OCI-LY3 (cell line): ENCODE measurements at regions not wholly inside any gene's neighbourhood (a gene's known extent, or its start where the extent isn't known, plus 50 kb on each side); places are given as distances from the start of the nearest gene placed in this dataset.

ENCODE experiments used
- H2AFZ ChIP-seq: fragments of 200-600, 300-600 bp; shearing (Covaris generic); 2 replicates; pipeline ENCODE4 v1.6.0; 2014; ENCODE audit warnings: antibody characterized with exemption, low read depth, low read length
- H3K27ac ChIP-seq: fragments of 200-600, 300-600 bp; sonication (generic); 2 replicates; pipeline ENCODE4 v1.5.1; 2014; ENCODE audit warnings: mild to moderate bottlenecking, low read length, moderate library complexity, mixed read lengths
- H3K27me3 ChIP-seq: fragments of 200-600, 300-600 bp; sonication (generic); 2 replicates; pipeline ENCODE4 v1.6.1; 2014; ENCODE audit warnings: low read depth, low read length, mixed read lengths
- H3K36me3 ChIP-seq: fragments of 200-600, 300-600 bp; sonication (generic); replicated peaks from 2 replicates; pipeline ENCODE3; 2014; ENCODE audit warnings: low read depth, low read length, mixed read lengths
- H3K4me1 ChIP-seq: fragments of 300-600, 200-600 bp; sonication (generic); 2 replicates; pipeline ENCODE4 v1.6.1; 2014; ENCODE audit warnings: low read length, mixed read lengths
- H3K4me2 ChIP-seq: fragments of 200-600, 300-600 bp; sonication (generic); 2 replicates; pipeline ENCODE4 v1.6.1; 2014; ENCODE audit warnings: low read length, mixed read lengths
- H3K4me3 ChIP-seq: fragments of 300-600, 200-600 bp; sonication (generic); 2 replicates; pipeline ENCODE4 v1.5.1; 2014; ENCODE audit warnings: antibody characterized with exemption, mild to moderate bottlenecking, low read length, moderate library complexity
- H3K79me2 ChIP-seq: fragments of 300-600, 200-600 bp; shearing (Covaris generic); 2 replicates; pipeline ENCODE4 v1.6.1; 2014; ENCODE audit warnings: mild to moderate bottlenecking, low read length, mixed read lengths
- H3K9ac ChIP-seq: fragments of 300-600, 200-600 bp; shearing (Covaris generic); 2 replicates; pipeline ENCODE4 v1.6.0; 2014; ENCODE audit warnings: mild to moderate bottlenecking, low read length, moderate library complexity
- H3K9me3 ChIP-seq: fragments of 200-600, 300-600 bp; shearing (Covaris generic); 2 replicates; pipeline ENCODE4 v1.6.1; 2014; ENCODE audit warnings: low read length, mixed read lengths; ENCODE audit not compliant: insufficient read depth
- H4K20me1 ChIP-seq: fragments of 200-600, 300-600 bp; sonication (generic); 2 replicates; pipeline ENCODE4 v1.6.1; 2016; ENCODE audit warnings: low read length, mixed read lengths; ENCODE audit not compliant: insufficient read depth
- EZH2phosphoT487 ChIP-seq: fragments of 200-600 bp; shearing (Covaris generic); IDR thresholded peaks from 2 replicates; pipeline ENCODE4 v1.6.1; 2018; ENCODE audit warnings: antibody characterized with exemption, mixed run types, low read depth
- TF ChIP-seq, protein P1 (sequence below): fragments of 200-600, 300-600 bp; sonication (generic); IDR thresholded peaks from 2 replicates; pipeline ENCODE4 v1.5.1; 2014; ENCODE audit warnings: antibody characterized with exemption, low read length, low read depth

DNA sequence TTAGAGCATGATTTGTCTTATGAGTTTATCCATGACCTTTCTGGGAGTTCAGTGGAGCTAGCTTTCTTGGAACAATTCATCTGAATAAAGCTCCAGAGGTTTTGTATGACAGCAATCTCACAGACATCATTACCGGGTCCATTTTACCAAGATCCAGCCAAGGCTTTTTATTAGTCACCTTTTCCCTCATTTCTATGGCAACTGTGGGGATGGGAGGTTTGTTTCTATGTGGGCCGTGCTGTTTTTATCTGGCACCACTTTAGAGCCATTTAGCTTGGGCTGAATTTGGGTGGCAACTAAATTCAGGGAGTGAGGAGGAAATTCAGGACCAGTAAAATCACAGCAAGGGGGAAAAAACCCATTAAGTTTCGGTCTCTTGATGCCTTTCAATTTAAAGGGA lies 245.7 kb downstream of the NSG2 start:
- H3K9me3 ChIP-seq: no peaks in the 10 kb centered on the region
- no peak overlapping the region for H3K4me3 ChIP-seq
- peaks cover 17% of the 10 kb centered on the region; the same call in 1 of the 2 replicates for H3K27me3 ChIP-seq

DNA sequence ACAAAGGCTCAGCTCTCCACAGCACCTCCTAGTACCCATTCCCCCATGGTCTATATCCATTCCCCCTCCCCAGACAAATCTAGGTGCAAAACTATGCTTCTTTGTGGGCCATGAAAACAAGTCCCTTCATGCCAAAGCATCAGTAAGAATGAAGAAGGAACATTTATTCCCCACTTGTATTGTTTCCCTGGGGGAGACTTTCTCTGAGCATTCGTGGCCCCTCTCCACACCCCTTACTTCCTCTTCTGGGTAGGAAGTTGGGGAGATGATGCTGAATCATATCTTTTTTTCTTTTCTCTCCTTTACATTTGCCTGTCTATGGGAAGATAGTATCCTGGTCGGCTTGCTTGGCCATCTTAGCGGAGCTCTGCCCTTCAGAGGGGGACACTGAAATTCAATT lies 246.8 kb downstream of the NSG2 start:
- Histone ChIP-seq H3K4me3 (no peak overlapping the region), H3K27me3 (peaks cover 10% of the 10 kb centered on the region; the same call in 1 of the 2 replicates), H3K4me2 (no peak overlapping the region), H3K36me3 (no peaks in the 10 kb centered on the region), H3K27ac (no peak overlapping the region), H3K4me1 (no peaks in the 10 kb centered on the region), H3K79me2 (no peaks in the 10 kb centered on the region), H3K9ac (no peak overlapping the region), H2AFZ (no peak overlapping the region), H3K9me3 (no peaks in the 10 kb centered on the region), H4K20me1 (no peaks in the 10 kb centered on the region)
- TF ChIP-seq EZH2phosphoT487: no peak
- TF ChIP-seq, protein P1, sequence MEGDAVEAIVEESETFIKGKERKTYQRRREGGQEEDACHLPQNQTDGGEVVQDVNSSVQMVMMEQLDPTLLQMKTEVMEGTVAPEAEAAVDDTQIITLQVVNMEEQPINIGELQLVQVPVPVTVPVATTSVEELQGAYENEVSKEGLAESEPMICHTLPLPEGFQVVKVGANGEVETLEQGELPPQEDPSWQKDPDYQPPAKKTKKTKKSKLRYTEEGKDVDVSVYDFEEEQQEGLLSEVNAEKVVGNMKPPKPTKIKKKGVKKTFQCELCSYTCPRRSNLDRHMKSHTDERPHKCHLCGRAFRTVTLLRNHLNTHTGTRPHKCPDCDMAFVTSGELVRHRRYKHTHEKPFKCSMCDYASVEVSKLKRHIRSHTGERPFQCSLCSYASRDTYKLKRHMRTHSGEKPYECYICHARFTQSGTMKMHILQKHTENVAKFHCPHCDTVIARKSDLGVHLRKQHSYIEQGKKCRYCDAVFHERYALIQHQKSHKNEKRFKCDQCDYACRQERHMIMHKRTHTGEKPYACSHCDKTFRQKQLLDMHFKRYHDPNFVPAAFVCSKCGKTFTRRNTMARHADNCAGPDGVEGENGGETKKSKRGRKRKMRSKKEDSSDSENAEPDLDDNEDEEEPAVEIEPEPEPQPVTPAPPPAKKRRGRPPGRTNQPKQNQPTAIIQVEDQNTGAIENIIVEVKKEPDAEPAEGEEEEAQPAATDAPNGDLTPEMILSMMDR: no peak

More for the DNA sequence above, 245.7 kb downstream of the NSG2 start:
- no peaks in the 10 kb centered on the region for H3K4me1 ChIP-seq
- no peak overlapping the region for H3K27ac ChIP-seq
- H3K36me3 ChIP-seq: no peaks in the 10 kb centered on the region
- no peak overlapping the region for H3K4me2 ChIP-seq
- no peak for TF ChIP-seq EZH2phosphoT487
- TF ChIP-seq, protein P1: no peak
- no peak overlapping the region for H3K9ac ChIP-seq
- H3K79me2 ChIP-seq: no peaks in the 10 kb centered on the region
- H2AFZ ChIP-seq: no peak overlapping the region
- H4K20me1 ChIP-seq: no peaks in the 10 kb centered on the region

- H3K4me2 ChIP-seq: no peak overlapping the region
- no peaks in the 10 kb centered on the region for H3K79me2 ChIP-seq
- peaks cover 10% of the 10 kb centered on the region; the same call in 1 of the 2 replicates for H3K27me3 ChIP-seq
- TF ChIP-seq EZH2phosphoT487: no peak
- TF ChIP-seq, protein P1: no peak
- no peak overlapping the region for H2AFZ ChIP-seq
- no peak overlapping the region for H3K9ac ChIP-seq
- no peaks in the 10 kb centered on the region for H3K4me1 ChIP-seq
- no peaks in the 10 kb centered on the region for H3K9me3 ChIP-seq
- no peak overlapping the region for H3K4me3 ChIP-seq
- H4K20me1 ChIP-seq: no peaks in the 10 kb centered on the region
- H3K36me3 ChIP-seq: no peaks in the 10 kb centered on the region
- no peak overlapping the region for H3K27ac ChIP-seq
These were observed 247.5 kb downstream of the NSG2 start for GRCh38 chr5:174293006-174293405.

GRCh38 chr5:174293481-174293880 lies 248.0 kb downstream of the NSG2 start:
- Histone ChIP-seq H3K36me3 (no peaks in the 10 kb centered on the region), H3K4me3 (no peak overlapping the region), H3K4me1 (no peaks in the 10 kb centered on the region), H3K27ac (no peak overlapping the region), H3K27me3 (peaks cover 9% of the 10 kb centered on the region; the same call in 1 of the 2 replicates), H4K20me1 (no peaks in the 10 kb centered on the region), H3K4me2 (no peak overlapping the region), H3K9me3 (no peaks in the 10 kb centered on the region), H2AFZ (no peak overlapping the region), H3K79me2 (no peaks in the 10 kb centered on the region), H3K9ac (no peak overlapping the region)
- no peak for TF ChIP-seq EZH2phosphoT487
- TF ChIP-seq, protein P1: no peak
